Smooth muscle cell (in vitro differentiated cells): ENCODE measurements at regions not wholly inside any gene's neighbourhood (a gene's known extent, or its start where the extent isn't known, plus 50 kb on each side); places are given as distances from the start of the nearest gene placed in this dataset.

Source experiments
- DNase-seq: peaks from one replicate; lab custom pipeline; 2025; ENCODE audit not compliant: unreplicated experiment; lab: John Stamatoyannopoulos, UW
- H2AFZ ChIP-seq: fragments of 200-600 bp; sonication (generic); 2 replicates; pipeline ENCODE4 v1.6.0; 2016; ENCODE audit warnings: antibody characterized with exemption, low read depth, mild to moderate bottlenecking
- H3F3A ChIP-seq: fragments of 200-600 bp; sonication (generic); 2 replicates; pipeline ENCODE4 v1.6.0; 2017; ENCODE audit warnings: antibody characterized with exemption, low read depth
- H3K27ac ChIP-seq: fragments of 200-600 bp; sonication (generic); 2 replicates; pipeline ENCODE4 v1.5.1; 2016; ENCODE audit warnings: low read depth, mild to moderate bottlenecking
- H3K27me3 ChIP-seq: fragments of 200-600 bp; sonication (generic); 2 replicates; pipeline ENCODE4 v1.6.1; 2016; ENCODE audit warnings: low read depth, mild to moderate bottlenecking
- H3K36me3 ChIP-seq: fragments of 200-600 bp; sonication (generic); 2 replicates; pipeline ENCODE4 v1.5.1; 2016; ENCODE audit warnings: low read depth
- H3K4me1 ChIP-seq: fragments of 200-600 bp; sonication (generic); 2 replicates; pipeline ENCODE4 v1.5.1; 2016; ENCODE audit warnings: low read depth
- H3K4me2 ChIP-seq: fragments of 200-600 bp; sonication (generic); 2 replicates; pipeline ENCODE4 v1.6.0; 2016; ENCODE audit warnings: mild to moderate bottlenecking
- H3K4me3 ChIP-seq: fragments of 200-600 bp; sonication (generic); 2 replicates; pipeline ENCODE4 v1.5.1; 2016; ENCODE audit warnings: mild to moderate bottlenecking
- H3K79me2 ChIP-seq: fragments of 200-600 bp; sonication (generic); 2 replicates; pipeline ENCODE4 v1.6.0; 2016; ENCODE audit warnings: low read depth, mild to moderate bottlenecking
- H3K9ac ChIP-seq: fragments of 200-600 bp; sonication (generic); 2 replicates; pipeline ENCODE4 v1.6.0; 2016; ENCODE audit warnings: low read depth
- H3K9me3 ChIP-seq: fragments of 200-600 bp; sonication (generic); replicated peaks from 2 replicates; pipeline ENCODE4 v1.5.1; 2016; ENCODE audit warnings: low read depth
- H4K20me1 ChIP-seq: fragments of 200-600 bp; sonication (generic); 2 replicates; pipeline ENCODE4 v1.6.0; 2016; ENCODE audit warnings: low read depth
- WGBS: methylation state at CpG from one replicate; pipeline ENCODE4 v1.1.7; 2016; ENCODE audit warnings: low lambda C conversion rate; 5-methylcytosine and 5-hydroxymethylcytosine counted together
- TF ChIP-seq, protein P1 (sequence below): fragments of 200-600 bp; sonication (generic); IDR thresholded peaks from 2 replicates; pipeline ENCODE4 v1.5.1; 2017; ENCODE audit warnings: borderline replicate concordance, mild to moderate bottlenecking, antibody characterized with exemption; ENCODE audit not compliant: insufficient read depth, poor library complexity, severe bottlenecking

- H3K79me2 ChIP-seq = no peaks in the 10 kb centered on the region
- H3K4me3 ChIP-seq = no peak overlapping the region
- no peak for DNase-seq
- H3K36me3 ChIP-seq = no peaks in the 10 kb centered on the region
- H2AFZ ChIP-seq = no peak overlapping the region
- H3K4me2 ChIP-seq = no peak overlapping the region
- H3K9ac ChIP-seq = no peak overlapping the region
- TF ChIP-seq, protein P1, sequence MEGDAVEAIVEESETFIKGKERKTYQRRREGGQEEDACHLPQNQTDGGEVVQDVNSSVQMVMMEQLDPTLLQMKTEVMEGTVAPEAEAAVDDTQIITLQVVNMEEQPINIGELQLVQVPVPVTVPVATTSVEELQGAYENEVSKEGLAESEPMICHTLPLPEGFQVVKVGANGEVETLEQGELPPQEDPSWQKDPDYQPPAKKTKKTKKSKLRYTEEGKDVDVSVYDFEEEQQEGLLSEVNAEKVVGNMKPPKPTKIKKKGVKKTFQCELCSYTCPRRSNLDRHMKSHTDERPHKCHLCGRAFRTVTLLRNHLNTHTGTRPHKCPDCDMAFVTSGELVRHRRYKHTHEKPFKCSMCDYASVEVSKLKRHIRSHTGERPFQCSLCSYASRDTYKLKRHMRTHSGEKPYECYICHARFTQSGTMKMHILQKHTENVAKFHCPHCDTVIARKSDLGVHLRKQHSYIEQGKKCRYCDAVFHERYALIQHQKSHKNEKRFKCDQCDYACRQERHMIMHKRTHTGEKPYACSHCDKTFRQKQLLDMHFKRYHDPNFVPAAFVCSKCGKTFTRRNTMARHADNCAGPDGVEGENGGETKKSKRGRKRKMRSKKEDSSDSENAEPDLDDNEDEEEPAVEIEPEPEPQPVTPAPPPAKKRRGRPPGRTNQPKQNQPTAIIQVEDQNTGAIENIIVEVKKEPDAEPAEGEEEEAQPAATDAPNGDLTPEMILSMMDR = no peak
- no peaks in the 10 kb centered on the region for H3K27me3 ChIP-seq
- H3F3A ChIP-seq = no peaks in the 10 kb centered on the region
- H3K4me1 ChIP-seq = no peaks in the 10 kb centered on the region
- no peak overlapping the region for H3K27ac ChIP-seq
- 90% methylated on average over 3 of the region's 3 CpGs for WGBS
- no peaks in the 10 kb centered on the region for H3K9me3 ChIP-seq
- H4K20me1 ChIP-seq = no peaks in the 10 kb centered on the region
These were observed 95.4 kb upstream of the ANKFN1 start for GRCh38 chr17:56057869-56058268.

DNA sequence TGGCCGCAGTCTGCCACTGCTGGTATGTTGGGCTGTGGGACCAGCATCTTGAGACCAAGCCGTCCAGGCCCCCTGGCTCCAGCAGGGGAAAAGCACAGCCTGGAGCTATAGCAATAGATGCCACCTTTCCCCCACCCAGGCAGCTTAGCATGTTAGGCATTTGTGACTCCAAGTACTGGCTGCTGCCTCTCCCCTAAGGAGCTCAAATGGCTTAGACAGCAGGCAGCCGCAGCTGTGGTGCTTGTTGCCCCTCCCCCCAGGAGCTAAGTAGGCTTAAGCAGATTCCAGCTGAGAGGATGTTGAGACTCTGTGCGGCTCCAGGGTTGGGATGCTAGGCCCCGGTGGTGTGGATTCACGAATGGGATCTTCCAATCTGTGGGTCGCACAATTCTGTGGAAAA, 88.8 kb upstream of the ANKFN1 start:
- no peak overlapping the region for H3K27ac ChIP-seq
- no peaks in the 10 kb centered on the region for H4K20me1 ChIP-seq
- DNase-seq = no peak
- no peaks in the 10 kb centered on the region for H3K36me3 ChIP-seq
- 62% methylated on average over 7 of the region's 7 CpGs for WGBS
- TF ChIP-seq, protein P1 = no peak
- H3K4me1 ChIP-seq = no peaks in the 10 kb centered on the region
- no peaks in the 10 kb centered on the region for H3K9me3 ChIP-seq
- no peak overlapping the region for H3K4me3 ChIP-seq
- no peak overlapping the region for H3K9ac ChIP-seq
- H3K79me2 ChIP-seq = no peaks in the 10 kb centered on the region
- no peak overlapping the region for H3K4me2 ChIP-seq
- H3F3A ChIP-seq = no peaks in the 10 kb centered on the region
- H2AFZ ChIP-seq = no peak overlapping the region
- no peaks in the 10 kb centered on the region for H3K27me3 ChIP-seq

GRCh38 chr17:56074361-56074890, 78.8 kb upstream of the ANKFN1 start:
- no peaks in the 10 kb centered on the region for H3K4me1 ChIP-seq
- no peaks in the 10 kb centered on the region for H3K9me3 ChIP-seq
- H3K27ac ChIP-seq = no peak overlapping the region
- no peak overlapping the region for H3K4me3 ChIP-seq
- H3K79me2 ChIP-seq = no peaks in the 10 kb centered on the region
- H3K4me2 ChIP-seq = no peak overlapping the region
- no peaks in the 10 kb centered on the region for H4K20me1 ChIP-seq
- no peak overlapping the region for H3K9ac ChIP-seq
- TF ChIP-seq, protein P1 = no peak
- DNase-seq = no peak
- H3F3A ChIP-seq = no peaks in the 10 kb centered on the region
- H2AFZ ChIP-seq = no peak overlapping the region
- no peaks in the 10 kb centered on the region for H3K27me3 ChIP-seq
- H3K36me3 ChIP-seq = no peaks in the 10 kb centered on the region
- 84% methylated on average over 6 of the region's 6 CpGs for WGBS

- H3K9ac ChIP-seq = no peak overlapping the region
- no peak overlapping the region for H3K4me3 ChIP-seq
- no peaks in the 10 kb centered on the region for H3K9me3 ChIP-seq
- no peaks in the 10 kb centered on the region for H3K36me3 ChIP-seq
- TF ChIP-seq, protein P1 = no peak
- DNase-seq = no peak
- no peaks in the 10 kb centered on the region for H3K27me3 ChIP-seq
- H3K4me1 ChIP-seq = no peaks in the 10 kb centered on the region
- H4K20me1 ChIP-seq = no peaks in the 10 kb centered on the region
- H3F3A ChIP-seq = no peaks in the 10 kb centered on the region
- H3K79me2 ChIP-seq = no peaks in the 10 kb centered on the region
- no peak overlapping the region for H3K4me2 ChIP-seq
- no peak overlapping the region for H3K27ac ChIP-seq
- no peak overlapping the region for H2AFZ ChIP-seq
These were observed 76.3 kb upstream of the ANKFN1 start for GRCh38 chr17:56076980-56077379.
